ENCODE measurements at regions not wholly inside any gene's neighbourhood (a gene's known extent, or its start where the extent isn't known, plus 50 kb on each side); places are given as distances from the start of the nearest gene placed in this dataset.

- intact Hi-C loops (cut with micrococcal nuclease): no loop called here
- H3K4me3 ChIP-seq (ENCODE audit: insufficient read depth, low read depth, low read length): no peak overlapping the region
Observed at GRCh38 chr15:35713733-35714132, 167.8 kb upstream of the DPH6 start.

More at GRCh38 chr15:35713733-35714132, 167.8 kb upstream of the DPH6 start:
- no peak overlapping the region for H3K27ac ChIP-seq (ENCODE audit: insufficient read depth, low read length)
- no peak overlapping the region for H3K9ac ChIP-seq (ENCODE audit: low read depth, low read length)
- no TSS peak for BruUV-seq (replicated peaks)
- no peaks in the 10 kb centered on the region for H3K27me3 ChIP-seq (ENCODE audit: control insufficient read depth, insufficient read depth, low read length)
- no peaks in the 10 kb centered on the region for H3K9me3 ChIP-seq (ENCODE audit: control insufficient read depth, insufficient read depth, low read length)
- H3K9me1 ChIP-seq (ENCODE audit: insufficient read depth, low read length): no peaks in the 10 kb centered on the region
- ATAC-seq (ENCODE audit: low read depth): peak; percentile 87
- H3K23ac ChIP-seq (ENCODE audit: low read depth, low read length): no peak overlapping the region
- ChIA-PET CTCF (no interaction called here), POLR2A (ENCODE audit: unreplicated experiment) (no interaction called here)
- no peak overlapping the region for H2BK20ac ChIP-seq (ENCODE audit: low read depth, low read length)
- H3K4me2 ChIP-seq (ENCODE audit: low read depth, low read length): no peak overlapping the region
- H4K20me1 ChIP-seq (ENCODE audit: insufficient read depth, low read length): no peaks in the 10 kb centered on the region
- H3K4me1 ChIP-seq (ENCODE audit: control insufficient read depth, insufficient read depth, low read length): peaks cover 3% of the 10 kb centered on the region; the same call in 1 of the 2 replicates
- H3K79me1 ChIP-seq (ENCODE audit: low read depth in 1 of 2, low read length in 2 of 2): no peaks in the 10 kb centered on the region
- dilution Hi-C loops (cut with HindIII; ENCODE audit: low sequenced_read_pairs, unreplicated experiment) (no loop called here), in situ Hi-C loops (cut with MboI; ENCODE audit: low sequenced_read_pairs) (no loop called here)
- no peak overlapping the region for H2BK15ac ChIP-seq (ENCODE audit: low read depth, low read length)
- H2AFZ ChIP-seq (replicated peaks; ENCODE audit: low read length, poor library complexity): no peak overlapping the region
- H4K5ac ChIP-seq (ENCODE audit: low read depth, low read length): no peak overlapping the region
- H4K91ac ChIP-seq (ENCODE audit: insufficient read depth, low read depth, low read length): no peak overlapping the region
- no peak overlapping the region for H3K14ac ChIP-seq (replicated peaks; ENCODE audit: low read depth, low read length)
- peak; percentile 78 for DNase-seq
- H3K18ac ChIP-seq (ENCODE audit: low read depth, low read length): no peak overlapping the region
- H2AK9ac ChIP-seq (replicated peaks; ENCODE audit: low read depth, low read length, poor library complexity): no peak overlapping the region
- peak overlapping the region; percentile 27; the same call in 1 of the 2 replicates for H2BK120ac ChIP-seq (ENCODE audit: low read depth, low read length)
- no peak overlapping the region for H3K56ac ChIP-seq (ENCODE audit: extremely low read depth, insufficient read depth, low read length)
- no CpG with 5 or more reads among the region's 2 CpGs for WGBS, 2 experiments (ENCODE audit: extremely low coverage in 2 of 2, insufficient read length in 1 of 2)
- H4K8ac ChIP-seq (ENCODE audit: low read depth in 2 of 2, low read length in 2 of 2): no peak overlapping the region
- TF ChIP-seq MAZ (IDR thresholded peaks at IDR 0.05; ENCODE audit: borderline replicate concordance, low read depth, low read length) (no peak), MXI1 (IDR thresholded peaks at IDR 0.05; ENCODE audit: borderline replicate concordance, low read depth, low read length) (no peak), POLR2A (IDR thresholded peaks at IDR 0.05; ENCODE audit: low read depth, low read length) (no peak), FOS (IDR thresholded peaks at IDR 0.05; ENCODE audit: low read depth, low read length) (0 out of 2 replicates have a peak, but pooled peaks have one; percentile 16), RAD21 (IDR thresholded peaks at IDR 0.05; ENCODE audit: low read length) (no peak), CEBPB (IDR thresholded peaks at IDR 0.05; ENCODE audit: low read depth, low read length) (no peak), CTCF (conservative IDR thresholded peaks at IDR 0.05; ENCODE audit: low read depth, low read length) (no peak), BHLHE40 (IDR thresholded peaks at IDR 0.05; ENCODE audit: low read depth, low read length) (0 out of 2 replicates have a peak, but pooled peaks have one; percentile 40)
- TF ChIP-seq, protein P1, sequence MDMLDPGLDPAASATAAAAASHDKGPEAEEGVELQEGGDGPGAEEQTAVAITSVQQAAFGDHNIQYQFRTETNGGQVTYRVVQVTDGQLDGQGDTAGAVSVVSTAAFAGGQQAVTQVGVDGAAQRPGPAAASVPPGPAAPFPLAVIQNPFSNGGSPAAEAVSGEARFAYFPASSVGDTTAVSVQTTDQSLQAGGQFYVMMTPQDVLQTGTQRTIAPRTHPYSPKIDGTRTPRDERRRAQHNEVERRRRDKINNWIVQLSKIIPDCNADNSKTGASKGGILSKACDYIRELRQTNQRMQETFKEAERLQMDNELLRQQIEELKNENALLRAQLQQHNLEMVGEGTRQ (IDR thresholded peaks at IDR 0.05; ENCODE audit: low read depth, low read length): no peak
- no peaks in the 10 kb centered on the region for H3K36me3 ChIP-seq (ENCODE audit: control insufficient read depth, insufficient read depth, low read length)
- no peak overlapping the region for H3K4ac ChIP-seq (ENCODE audit: low read depth, low read length)
- peak overlapping the region; percentile 44; the same call in 1 of the 2 replicates for H2AK5ac ChIP-seq (ENCODE audit: low read depth, low read length)
- no peak overlapping the region for H2BK5ac ChIP-seq (ENCODE audit: low read depth, low read length, poor library complexity, severe bottlenecking)

All from IMR-90 (cell line).